ENCODE measurements at regions not wholly inside any gene's neighbourhood (a gene's known extent, or its start where the extent isn't known, plus 50 kb on each side); places are given as distances from the start of the nearest gene placed in this dataset.

DNA sequence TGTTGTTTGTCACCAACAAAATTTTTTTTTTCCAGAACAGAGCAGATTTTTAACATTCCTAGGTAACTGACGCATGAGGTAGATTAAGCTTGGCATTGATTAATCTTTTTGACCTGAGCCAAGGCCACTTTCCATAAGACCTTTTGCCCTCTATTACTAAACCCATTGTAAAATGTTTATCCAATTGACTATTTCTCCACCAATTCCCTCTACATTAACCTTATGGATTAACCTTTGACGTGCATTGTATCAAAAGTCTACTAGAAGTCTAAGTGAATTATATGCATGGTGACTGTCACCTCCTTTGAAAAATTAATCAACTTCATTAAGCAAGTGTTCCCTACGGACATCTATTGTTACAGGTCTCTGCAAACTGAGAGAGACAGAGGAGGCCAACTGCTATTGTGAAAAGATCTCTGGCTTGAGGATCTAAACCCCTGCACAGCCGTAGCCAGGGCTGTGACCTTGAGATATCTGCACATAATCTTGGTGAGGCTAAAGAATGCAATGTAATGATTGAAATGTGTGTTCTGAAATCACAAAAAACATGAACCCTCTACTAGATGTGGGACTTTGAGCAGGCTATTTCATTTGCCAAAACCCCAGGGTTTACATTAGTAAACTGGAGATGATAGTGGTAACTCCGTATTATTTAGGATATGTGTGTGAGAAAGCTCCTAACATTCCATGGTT, 632.2 kb downstream of the TLR4 start:
- no peaks in the 10 kb centered on the region for H3K27me3 ChIP-seq (ENCODE audit: insufficient read depth, low read length)
- no peak overlapping the region for H3K27ac ChIP-seq (ENCODE audit: insufficient read length, low read depth, low read length)
- H2BK120ac ChIP-seq (ENCODE audit: low read depth, low read length, poor library complexity, severe bottlenecking), result no peak overlapping the region
- Mint-ChIP-seq H3K36me3 (ENCODE audit: insufficient read depth in 1 of 3, low read depth in 3 of 3) (no peaks in the 10 kb centered on the region), H3K9me3 (no peaks in the 10 kb centered on the region), H3K4me3 (no peak overlapping the region), H3K27ac (no peak overlapping the region; a peak in 1 of 7 replicates), H3K27me3 (ENCODE audit: low read depth) (no peaks in the 10 kb centered on the region), H3K4me1 (0 out of 4 replicates have a peak, but pooled peaks cover 0 to 2% of the 10 kb centered on the region in 2 experiments)
- H3K79me1 ChIP-seq (ENCODE audit: insufficient read depth, low read depth, low read length, poor library complexity, severe bottlenecking), result no peaks in the 10 kb centered on the region
- no peak overlapping the region for H2BK15ac ChIP-seq (ENCODE audit: low read depth, low read length)
- no peak overlapping the region for H2BK20ac ChIP-seq (ENCODE audit: low read depth, low read length, poor library complexity, severe bottlenecking)
- H2BK12ac ChIP-seq (ENCODE audit: insufficient read length, low read depth, low read length), result no peak overlapping the region
- no peak for DNase-seq
- H4K5ac ChIP-seq (ENCODE audit: insufficient read length, low read depth, low read length), result no peak overlapping the region
- H4K20me1 ChIP-seq (ENCODE audit: control insufficient read depth, insufficient read depth, insufficient read length), result no peaks in the 10 kb centered on the region
- H3K4me1 ChIP-seq (ENCODE audit: insufficient read depth, low read length), result no peaks in the 10 kb centered on the region
- H2AFZ ChIP-seq (ENCODE audit: low read length), result no peak overlapping the region
- TF ChIP-seq, protein P1, sequence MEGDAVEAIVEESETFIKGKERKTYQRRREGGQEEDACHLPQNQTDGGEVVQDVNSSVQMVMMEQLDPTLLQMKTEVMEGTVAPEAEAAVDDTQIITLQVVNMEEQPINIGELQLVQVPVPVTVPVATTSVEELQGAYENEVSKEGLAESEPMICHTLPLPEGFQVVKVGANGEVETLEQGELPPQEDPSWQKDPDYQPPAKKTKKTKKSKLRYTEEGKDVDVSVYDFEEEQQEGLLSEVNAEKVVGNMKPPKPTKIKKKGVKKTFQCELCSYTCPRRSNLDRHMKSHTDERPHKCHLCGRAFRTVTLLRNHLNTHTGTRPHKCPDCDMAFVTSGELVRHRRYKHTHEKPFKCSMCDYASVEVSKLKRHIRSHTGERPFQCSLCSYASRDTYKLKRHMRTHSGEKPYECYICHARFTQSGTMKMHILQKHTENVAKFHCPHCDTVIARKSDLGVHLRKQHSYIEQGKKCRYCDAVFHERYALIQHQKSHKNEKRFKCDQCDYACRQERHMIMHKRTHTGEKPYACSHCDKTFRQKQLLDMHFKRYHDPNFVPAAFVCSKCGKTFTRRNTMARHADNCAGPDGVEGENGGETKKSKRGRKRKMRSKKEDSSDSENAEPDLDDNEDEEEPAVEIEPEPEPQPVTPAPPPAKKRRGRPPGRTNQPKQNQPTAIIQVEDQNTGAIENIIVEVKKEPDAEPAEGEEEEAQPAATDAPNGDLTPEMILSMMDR (conservative IDR thresholded peaks at IDR 0.05), result no peak
- H2BK5ac ChIP-seq (ENCODE audit: insufficient read length, low read length), result no peak overlapping the region
- no peak overlapping the region for H3K4ac ChIP-seq (ENCODE audit: low read depth, low read length)
- H3K23me2 ChIP-seq (ENCODE audit: insufficient read length, low read depth, low read length, poor library complexity, severe bottlenecking), result no peaks in the 10 kb centered on the region
- H3K23ac ChIP-seq (ENCODE audit: insufficient read length, low read depth, low read length), result no peak overlapping the region
- no CpG with 5 or more reads among the region's 5 CpGs for WGBS (ENCODE audit: extremely low coverage, insufficient read length, low lambda C conversion rate)
- H3K9ac ChIP-seq (ENCODE audit: extremely low read depth, insufficient read length, low read length), result no peak overlapping the region
- no peak overlapping the region for H3K18ac ChIP-seq (ENCODE audit: insufficient read length, low read depth, low read length)
- H3K79me2 ChIP-seq (ENCODE audit: insufficient read depth, low read length), result no peaks in the 10 kb centered on the region
- H3K56ac ChIP-seq (ENCODE audit: insufficient read length, low read depth, low read length), result no peak overlapping the region
- H2AK5ac ChIP-seq (ENCODE audit: insufficient read length, low read length), result no peak overlapping the region
- H3K14ac ChIP-seq (ENCODE audit: insufficient read depth, low read length), result no peak overlapping the region
- H3K4me2 ChIP-seq (ENCODE audit: insufficient read depth, insufficient read length, low read length), result no peak overlapping the region
- H3T11ph ChIP-seq (ENCODE audit: low read length), result no peak overlapping the region
- no peaks in the 10 kb centered on the region for H3K9me3 ChIP-seq (ENCODE audit: control insufficient read depth, low read depth, low read length)
- H4K8ac ChIP-seq (replicated peaks; ENCODE audit: insufficient read length, low read depth, low read length), result no peak overlapping the region
- H4K91ac ChIP-seq (ENCODE audit: insufficient read length, low read depth, low read length), result no peak overlapping the region

Data from H9 (cell line).